ENCODE measurements at regions not wholly inside any gene's neighbourhood (a gene's known extent, or its start where the extent isn't known, plus 50 kb on each side); places are given as distances from the start of the nearest gene placed in this dataset.

DNA sequence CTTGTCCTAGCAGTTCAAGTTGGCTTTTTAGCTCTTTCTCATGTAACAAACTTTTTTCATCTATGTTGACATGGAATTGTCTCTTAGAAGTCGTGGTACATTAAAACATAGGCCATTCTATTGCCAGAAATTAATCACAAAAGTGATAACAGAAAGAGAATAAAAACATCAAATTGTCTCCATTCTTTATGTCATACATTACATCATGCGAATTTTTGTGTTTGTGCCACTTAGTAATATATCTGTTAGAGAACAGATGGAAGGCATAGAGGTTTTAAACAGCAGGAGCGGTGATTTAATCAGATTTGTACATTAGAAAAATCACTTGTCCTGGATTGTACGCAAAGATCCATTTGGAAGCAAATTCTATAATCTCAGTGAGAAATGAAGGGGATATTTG lies 136.5 kb upstream of the CDH20 start:
- TF ChIP-seq, protein P1, sequence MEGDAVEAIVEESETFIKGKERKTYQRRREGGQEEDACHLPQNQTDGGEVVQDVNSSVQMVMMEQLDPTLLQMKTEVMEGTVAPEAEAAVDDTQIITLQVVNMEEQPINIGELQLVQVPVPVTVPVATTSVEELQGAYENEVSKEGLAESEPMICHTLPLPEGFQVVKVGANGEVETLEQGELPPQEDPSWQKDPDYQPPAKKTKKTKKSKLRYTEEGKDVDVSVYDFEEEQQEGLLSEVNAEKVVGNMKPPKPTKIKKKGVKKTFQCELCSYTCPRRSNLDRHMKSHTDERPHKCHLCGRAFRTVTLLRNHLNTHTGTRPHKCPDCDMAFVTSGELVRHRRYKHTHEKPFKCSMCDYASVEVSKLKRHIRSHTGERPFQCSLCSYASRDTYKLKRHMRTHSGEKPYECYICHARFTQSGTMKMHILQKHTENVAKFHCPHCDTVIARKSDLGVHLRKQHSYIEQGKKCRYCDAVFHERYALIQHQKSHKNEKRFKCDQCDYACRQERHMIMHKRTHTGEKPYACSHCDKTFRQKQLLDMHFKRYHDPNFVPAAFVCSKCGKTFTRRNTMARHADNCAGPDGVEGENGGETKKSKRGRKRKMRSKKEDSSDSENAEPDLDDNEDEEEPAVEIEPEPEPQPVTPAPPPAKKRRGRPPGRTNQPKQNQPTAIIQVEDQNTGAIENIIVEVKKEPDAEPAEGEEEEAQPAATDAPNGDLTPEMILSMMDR (conservative IDR thresholded peaks at IDR 0.05; ENCODE audit: low read depth, low read length), result no peak
- TF ChIP-seq EZH2 (IDR thresholded peaks at IDR 0.05; ENCODE audit: borderline replicate concordance, low read depth, low read length, poor library complexity, severe bottlenecking), result no peak

Data from A673 (cell line).